ENCODE measurements at regions not wholly inside any gene's neighbourhood (a gene's known extent, or its start where the extent isn't known, plus 50 kb on each side); places are given as distances from the start of the nearest gene placed in this dataset.
A peak's percentile ranks its signal among the peaks of the same experiment; 100 is the strongest.

DNA sequence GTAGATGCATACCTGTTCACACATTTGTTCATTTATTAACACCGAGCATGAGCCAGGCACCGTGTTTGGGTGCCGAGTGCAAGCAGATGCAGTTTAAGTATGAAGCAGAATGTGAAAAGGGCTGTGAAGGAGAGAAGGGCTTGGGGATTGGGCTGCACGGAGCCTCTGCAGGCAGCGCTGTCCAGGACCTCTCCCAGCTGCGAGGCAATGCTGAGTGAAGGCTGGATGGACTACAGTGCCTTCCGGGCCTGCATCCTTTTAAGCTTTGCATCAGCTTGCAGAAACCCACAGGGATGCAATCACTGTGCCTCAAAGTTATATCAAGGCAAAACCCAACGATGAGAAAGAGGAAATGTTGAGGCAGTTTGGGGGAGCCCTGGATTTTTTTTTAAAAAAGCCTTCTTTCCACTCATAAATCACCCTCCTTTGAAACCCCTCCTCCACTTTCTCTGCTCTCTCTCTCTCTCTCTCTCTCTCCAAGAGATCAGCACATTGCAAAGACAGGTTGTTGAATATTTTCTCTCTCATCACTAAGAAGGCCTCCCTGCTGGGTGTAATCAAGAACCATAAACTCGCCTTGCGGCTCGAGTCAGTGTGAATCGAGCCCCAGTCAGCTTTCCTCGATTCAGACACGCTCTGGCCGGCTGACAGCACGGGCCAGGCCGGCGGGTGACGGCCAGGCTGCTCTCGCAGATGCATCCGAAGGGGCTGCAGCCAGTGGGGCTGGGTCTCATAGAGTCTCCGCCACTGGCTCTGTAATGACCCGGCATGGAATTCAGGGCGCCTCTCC lies 89.2 kb upstream of the POU3F1 start:
- Mint-ChIP-seq H3K27me3 (ENCODE audit: insufficient read depth, low read depth, poor library complexity) (peaks cover 16% of the 10 kb centered on the region), H3K27ac (no peak overlapping the region), H3K36me3 (ENCODE audit: low read depth) (no peaks in the 10 kb centered on the region), H3K4me1 (peaks cover 58% of the 10 kb centered on the region), H3K4me3 (no peak overlapping the region; the same call in 2 of the 3 replicates), H3K9me3 (no peaks in the 10 kb centered on the region; the same call in 2 of the 3 replicates)
- peaks cover 29% of the 10 kb centered on the region for H3K27me3 ChIP-seq (ENCODE audit: insufficient read depth)
- H3K4me3 ChIP-seq, result no peak overlapping the region
- H3K79me2 ChIP-seq (replicated peaks; ENCODE audit: insufficient read depth), result no peaks in the 10 kb centered on the region
- no peak for TF ChIP-seq STAT1 (IDR thresholded peaks at IDR 0.05; ENCODE audit: unreplicated experiment)
- TF ChIP-seq, protein P1, sequence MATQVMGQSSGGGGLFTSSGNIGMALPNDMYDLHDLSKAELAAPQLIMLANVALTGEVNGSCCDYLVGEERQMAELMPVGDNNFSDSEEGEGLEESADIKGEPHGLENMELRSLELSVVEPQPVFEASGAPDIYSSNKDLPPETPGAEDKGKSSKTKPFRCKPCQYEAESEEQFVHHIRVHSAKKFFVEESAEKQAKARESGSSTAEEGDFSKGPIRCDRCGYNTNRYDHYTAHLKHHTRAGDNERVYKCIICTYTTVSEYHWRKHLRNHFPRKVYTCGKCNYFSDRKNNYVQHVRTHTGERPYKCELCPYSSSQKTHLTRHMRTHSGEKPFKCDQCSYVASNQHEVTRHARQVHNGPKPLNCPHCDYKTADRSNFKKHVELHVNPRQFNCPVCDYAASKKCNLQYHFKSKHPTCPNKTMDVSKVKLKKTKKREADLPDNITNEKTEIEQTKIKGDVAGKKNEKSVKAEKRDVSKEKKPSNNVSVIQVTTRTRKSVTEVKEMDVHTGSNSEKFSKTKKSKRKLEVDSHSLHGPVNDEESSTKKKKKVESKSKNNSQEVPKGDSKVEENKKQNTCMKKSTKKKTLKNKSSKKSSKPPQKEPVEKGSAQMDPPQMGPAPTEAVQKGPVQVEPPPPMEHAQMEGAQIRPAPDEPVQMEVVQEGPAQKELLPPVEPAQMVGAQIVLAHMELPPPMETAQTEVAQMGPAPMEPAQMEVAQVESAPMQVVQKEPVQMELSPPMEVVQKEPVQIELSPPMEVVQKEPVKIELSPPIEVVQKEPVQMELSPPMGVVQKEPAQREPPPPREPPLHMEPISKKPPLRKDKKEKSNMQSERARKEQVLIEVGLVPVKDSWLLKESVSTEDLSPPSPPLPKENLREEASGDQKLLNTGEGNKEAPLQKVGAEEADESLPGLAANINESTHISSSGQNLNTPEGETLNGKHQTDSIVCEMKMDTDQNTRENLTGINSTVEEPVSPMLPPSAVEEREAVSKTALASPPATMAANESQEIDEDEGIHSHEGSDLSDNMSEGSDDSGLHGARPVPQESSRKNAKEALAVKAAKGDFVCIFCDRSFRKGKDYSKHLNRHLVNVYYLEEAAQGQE (IDR thresholded peaks at IDR 0.05; ENCODE audit: unreplicated experiment), result peak; percentile 16
- H3K4me1 ChIP-seq (ENCODE audit: insufficient read depth), result peaks cover 33% of the 10 kb centered on the region
- DNase-seq (ENCODE audit: low spot score) (no peak), ATAC-seq (peak; percentile 28)
- no peak overlapping the region for H2AFZ ChIP-seq
- H3F3A ChIP-seq (replicated peaks; ENCODE audit: low read depth), result no peaks in the 10 kb centered on the region
- no peaks in the 10 kb centered on the region for H4K20me1 ChIP-seq (replicated peaks; ENCODE audit: insufficient read depth)
- H3K9me2 ChIP-seq (ENCODE audit: insufficient read depth), result no peaks in the 10 kb centered on the region
- H3K27ac ChIP-seq (ENCODE audit: low read depth), result no peak overlapping the region
- no peak overlapping the region for H3K4me2 ChIP-seq
- H3K36me3 ChIP-seq (ENCODE audit: insufficient read depth), result no peaks in the 10 kb centered on the region

- peak; percentile 72 for DNase-seq (ENCODE audit: low spot score)
- H3K27me3 ChIP-seq (ENCODE audit: insufficient read depth), result peaks cover 29% of the 10 kb centered on the region
- peak; percentile 48 for ATAC-seq
- H3K4me3 ChIP-seq, result peak overlapping the region; percentile 18
- no peaks in the 10 kb centered on the region for H4K20me1 ChIP-seq (replicated peaks; ENCODE audit: insufficient read depth)
- no peak overlapping the region; the same call in 1 of the 2 replicates for H2AFZ ChIP-seq
- no peaks in the 10 kb centered on the region for H3F3A ChIP-seq (replicated peaks; ENCODE audit: low read depth)
- no peaks in the 10 kb centered on the region for H3K9me3 Mint-ChIP-seq
- no peaks in the 10 kb centered on the region for H3K79me2 ChIP-seq (replicated peaks; ENCODE audit: insufficient read depth)
- H3K27ac ChIP-seq (ENCODE audit: low read depth), result no peak overlapping the region
- peaks cover 13% of the 10 kb centered on the region for H3K27me3 Mint-ChIP-seq (ENCODE audit: insufficient read depth, low read depth, poor library complexity)
- H3K4me1 ChIP-seq (ENCODE audit: insufficient read depth), result peaks cover 21% of the 10 kb centered on the region; the same call in 1 of the 2 replicates
- no peaks in the 10 kb centered on the region for H3K36me3 ChIP-seq (ENCODE audit: insufficient read depth)
- H3K4me2 ChIP-seq, result peak overlapping the region; percentile 25
- no peaks in the 10 kb centered on the region for H3K9me2 ChIP-seq (ENCODE audit: insufficient read depth)
- no peak overlapping the region for H3K27ac Mint-ChIP-seq
- H3K4me3 Mint-ChIP-seq, result no peak overlapping the region
- H3K36me3 Mint-ChIP-seq (ENCODE audit: low read depth), result no peaks in the 10 kb centered on the region
- H3K4me1 Mint-ChIP-seq, result peaks cover 46% of the 10 kb centered on the region
- TF ChIP-seq EZH2phosphoT487 (IDR thresholded peaks at IDR 0.05; ENCODE audit: unreplicated experiment) (no peak), EZH2 (IDR thresholded peaks at IDR 0.05; ENCODE audit: low read depth, unreplicated experiment) (no peak), JUNB (IDR thresholded peaks at IDR 0.05; ENCODE audit: unreplicated experiment) (no peak)
- TF ChIP-seq, protein P2, sequence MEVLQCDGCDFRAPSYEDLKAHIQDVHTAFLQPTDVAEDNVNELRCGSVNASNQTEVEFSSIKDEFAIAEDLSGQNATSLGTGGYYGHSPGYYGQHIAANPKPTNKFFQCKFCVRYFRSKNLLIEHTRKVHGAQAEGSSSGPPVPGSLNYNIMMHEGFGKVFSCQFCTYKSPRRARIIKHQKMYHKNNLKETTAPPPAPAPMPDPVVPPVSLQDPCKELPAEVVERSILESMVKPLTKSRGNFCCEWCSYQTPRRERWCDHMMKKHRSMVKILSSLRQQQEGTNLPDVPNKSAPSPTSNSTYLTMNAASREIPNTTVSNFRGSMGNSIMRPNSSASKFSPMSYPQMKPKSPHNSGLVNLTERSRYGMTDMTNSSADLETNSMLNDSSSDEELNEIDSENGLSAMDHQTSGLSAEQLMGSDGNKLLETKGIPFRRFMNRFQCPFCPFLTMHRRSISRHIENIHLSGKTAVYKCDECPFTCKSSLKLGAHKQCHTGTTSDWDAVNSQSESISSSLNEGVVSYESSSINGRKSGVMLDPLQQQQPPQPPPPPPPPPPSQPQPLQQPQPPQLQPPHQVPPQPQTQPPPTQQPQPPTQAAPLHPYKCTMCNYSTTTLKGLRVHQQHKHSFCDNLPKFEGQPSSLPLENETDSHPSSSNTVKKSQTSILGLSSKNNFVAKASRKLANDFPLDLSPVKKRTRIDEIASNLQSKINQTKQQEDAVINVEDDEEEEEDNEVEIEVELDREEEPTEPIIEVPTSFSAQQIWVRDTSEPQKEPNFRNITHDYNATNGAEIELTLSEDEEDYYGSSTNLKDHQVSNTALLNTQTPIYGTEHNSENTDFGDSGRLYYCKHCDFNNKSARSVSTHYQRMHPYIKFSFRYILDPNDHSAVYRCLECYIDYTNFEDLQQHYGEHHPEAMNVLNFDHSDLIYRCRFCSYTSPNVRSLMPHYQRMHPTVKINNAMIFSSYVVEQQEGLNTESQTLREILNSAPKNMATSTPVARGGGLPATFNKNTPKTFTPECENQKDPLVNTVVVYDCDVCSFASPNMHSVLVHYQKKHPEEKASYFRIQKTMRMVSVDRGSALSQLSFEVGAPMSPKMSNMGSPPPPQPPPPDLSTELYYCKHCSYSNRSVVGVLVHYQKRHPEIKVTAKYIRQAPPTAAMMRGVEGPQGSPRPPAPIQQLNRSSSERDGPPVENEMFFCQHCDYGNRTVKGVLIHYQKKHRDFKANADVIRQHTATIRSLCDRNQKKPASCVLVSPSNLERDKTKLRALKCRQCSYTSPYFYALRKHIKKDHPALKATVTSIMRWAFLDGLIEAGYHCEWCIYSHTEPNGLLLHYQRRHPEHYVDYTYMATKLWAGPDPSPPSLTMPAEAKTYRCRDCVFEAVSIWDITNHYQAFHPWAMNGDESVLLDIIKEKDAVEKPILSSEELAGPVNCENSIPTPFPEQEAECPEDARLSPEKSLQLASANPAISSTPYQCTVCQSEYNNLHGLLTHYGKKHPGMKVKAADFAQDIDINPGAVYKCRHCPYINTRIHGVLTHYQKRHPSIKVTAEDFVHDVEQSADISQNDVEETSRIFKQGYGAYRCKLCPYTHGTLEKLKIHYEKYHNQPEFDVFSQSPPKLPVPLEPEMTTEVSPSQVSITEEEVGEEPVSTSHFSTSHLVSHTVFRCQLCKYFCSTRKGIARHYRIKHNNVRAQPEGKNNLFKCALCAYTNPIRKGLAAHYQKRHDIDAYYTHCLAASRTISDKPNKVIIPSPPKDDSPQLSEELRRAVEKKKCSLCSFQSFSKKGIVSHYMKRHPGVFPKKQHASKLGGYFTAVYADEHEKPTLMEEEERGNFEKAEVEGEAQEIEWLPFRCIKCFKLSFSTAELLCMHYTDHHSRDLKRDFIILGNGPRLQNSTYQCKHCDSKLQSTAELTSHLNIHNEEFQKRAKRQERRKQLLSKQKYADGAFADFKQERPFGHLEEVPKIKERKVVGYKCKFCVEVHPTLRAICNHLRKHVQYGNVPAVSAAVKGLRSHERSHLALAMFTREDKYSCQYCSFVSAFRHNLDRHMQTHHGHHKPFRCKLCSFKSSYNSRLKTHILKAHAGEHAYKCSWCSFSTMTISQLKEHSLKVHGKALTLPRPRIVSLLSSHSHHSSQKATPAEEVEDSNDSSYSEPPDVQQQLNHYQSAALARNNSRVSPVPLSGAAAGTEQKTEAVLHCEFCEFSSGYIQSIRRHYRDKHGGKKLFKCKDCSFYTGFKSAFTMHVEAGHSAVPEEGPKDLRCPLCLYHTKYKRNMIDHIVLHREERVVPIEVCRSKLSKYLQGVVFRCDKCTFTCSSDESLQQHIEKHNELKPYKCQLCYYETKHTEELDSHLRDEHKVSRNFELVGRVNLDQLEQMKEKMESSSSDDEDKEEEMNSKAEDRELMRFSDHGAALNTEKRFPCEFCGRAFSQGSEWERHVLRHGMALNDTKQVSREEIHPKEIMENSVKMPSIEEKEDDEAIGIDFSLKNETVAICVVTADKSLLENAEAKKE (CRISPR knock-in tag; IDR thresholded peaks at IDR 0.05), result no peak
- TF ChIP-seq, protein P1 (IDR thresholded peaks at IDR 0.05; ENCODE audit: unreplicated experiment), result no peak
These were observed 87.7 kb upstream of the POU3F1 start for GRCh38 chr1:38134294-38134755.

Data from GM23338 (cell line).